ENCODE measurements at regions not wholly inside any gene's neighbourhood (a gene's known extent, or its start where the extent isn't known, plus 50 kb on each side); places are given as distances from the start of the nearest gene placed in this dataset.

DNA sequence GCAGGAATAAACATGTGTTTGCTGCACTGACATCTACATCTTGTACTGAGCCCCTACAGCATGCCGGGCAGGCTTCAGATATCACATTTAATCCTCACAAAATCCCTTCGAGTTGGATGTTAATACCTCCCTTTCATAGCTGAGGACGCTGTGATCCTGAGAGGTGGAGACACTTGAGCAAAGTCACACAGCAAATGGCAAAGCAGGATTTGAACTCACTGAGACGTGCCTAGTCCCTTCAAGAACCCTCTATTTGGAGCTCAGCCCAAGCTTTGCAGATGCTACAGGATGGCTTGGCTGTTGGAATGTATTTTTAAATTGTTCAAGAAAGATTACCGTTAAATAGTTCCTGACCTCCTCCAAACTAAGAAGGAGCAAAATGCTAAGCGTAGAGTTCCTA, 64.6 kb upstream of the SLC6A6 start:
- H3K9me3 ChIP-seq (ENCODE audit: control insufficient read depth, low read depth, low read length), result no peaks in the 10 kb centered on the region
- H2AK5ac ChIP-seq (ENCODE audit: insufficient read length, low read length), result no peak overlapping the region
- no peaks in the 10 kb centered on the region for H4K20me1 ChIP-seq (ENCODE audit: control insufficient read depth, insufficient read depth, insufficient read length)
- Mint-ChIP-seq H3K9me3 (peaks cover 0 to 2% of the 10 kb centered on the region in 2 experiments; a peak in 2 of 5 replicates), H3K27me3 (ENCODE audit: low read depth) (peaks cover 25% of the 10 kb centered on the region), H3K4me1 (peaks cover 6 to 13% of the 10 kb centered on the region in 2 experiments; a peak in 3 of 4 replicates), H3K27ac (no peak overlapping the region), H3K4me3 (no peak overlapping the region), H3K36me3 (ENCODE audit: insufficient read depth in 1 of 3, low read depth in 3 of 3) (peaks cover 0 to 2% (median 0%) of the 10 kb centered on the region in 3 experiments; a peak in 1 of 7 replicates)
- H3K4me1 ChIP-seq (ENCODE audit: insufficient read depth, low read length), result no peaks in the 10 kb centered on the region
- H2BK20ac ChIP-seq (ENCODE audit: low read depth, low read length, poor library complexity, severe bottlenecking), result no peak overlapping the region
- H3K9ac ChIP-seq (ENCODE audit: extremely low read depth, insufficient read length, low read length), result no peak overlapping the region
- no peak overlapping the region for H2BK5ac ChIP-seq (ENCODE audit: insufficient read length, low read length)
- no peak overlapping the region for H3K4me2 ChIP-seq (ENCODE audit: insufficient read depth, insufficient read length, low read length)
- H2BK12ac ChIP-seq (ENCODE audit: insufficient read length, low read depth, low read length), result no peak overlapping the region
- no peaks in the 10 kb centered on the region for H3K79me1 ChIP-seq (ENCODE audit: insufficient read depth, low read depth, low read length, poor library complexity, severe bottlenecking)
- no peak overlapping the region for H4K5ac ChIP-seq (ENCODE audit: insufficient read length, low read depth, low read length)
- H3K14ac ChIP-seq (ENCODE audit: insufficient read depth, low read length), result no peak overlapping the region; the same call in 1 of the 2 replicates
- H3K23ac ChIP-seq (ENCODE audit: insufficient read length, low read depth, low read length), result no peak overlapping the region
- H4K91ac ChIP-seq (ENCODE audit: insufficient read length, low read depth, low read length), result no peak overlapping the region
- no peak overlapping the region for H3K18ac ChIP-seq (ENCODE audit: insufficient read length, low read depth, low read length)
- H2AFZ ChIP-seq (ENCODE audit: low read length), result no peak overlapping the region
- H3K27me3 ChIP-seq (ENCODE audit: insufficient read depth, low read length), result no peaks in the 10 kb centered on the region
- no peak overlapping the region for H3K4ac ChIP-seq (ENCODE audit: low read depth, low read length)
- H2BK15ac ChIP-seq (ENCODE audit: low read depth, low read length), result no peak overlapping the region
- TF ChIP-seq CTCF (conservative IDR thresholded peaks at IDR 0.05), result no peak
- no peak overlapping the region for H3K27ac ChIP-seq (ENCODE audit: insufficient read length, low read depth, low read length)
- H3K23me2 ChIP-seq (ENCODE audit: insufficient read length, low read depth, low read length, poor library complexity, severe bottlenecking), result no peaks in the 10 kb centered on the region
- no peak overlapping the region for H4K8ac ChIP-seq (replicated peaks; ENCODE audit: insufficient read length, low read depth, low read length)
- H3T11ph ChIP-seq (ENCODE audit: low read length), result no peak overlapping the region
- H2BK120ac ChIP-seq (ENCODE audit: low read depth, low read length, poor library complexity, severe bottlenecking), result no peak overlapping the region
- no peak for DNase-seq
- WGBS (ENCODE audit: extremely low coverage, insufficient read length, low lambda C conversion rate), result no CpG with 5 or more reads among the region's 6 CpGs
- H3K56ac ChIP-seq (ENCODE audit: insufficient read length, low read depth, low read length), result no peak overlapping the region
- no peaks in the 10 kb centered on the region for H3K79me2 ChIP-seq (ENCODE audit: insufficient read depth, low read length)
